Gastroesophageal sphincter (tissue), 3 donors: ENCODE measurements at regions not wholly inside any gene's neighbourhood (a gene's known extent, or its start where the extent isn't known, plus 50 kb on each side); places are given as distances from the start of the nearest gene placed in this dataset.

Experiments used
- EP300 ChIP-seq: sonication (generic); formaldehyde crosslinking; IDR thresholded peaks from one replicate; pipeline ENCODE4 v1.6.1; 2017; ENCODE audit warnings: antibody characterized with exemption, mild to moderate bottlenecking
- POLR2A ChIP-seq, 2 donors: fragments of 450-650 bp; IDR thresholded peaks; one replicate each; pipeline ENCODE4 v1.6.1; 2017; ENCODE audit warnings: antibody characterized with exemption in 2 of 2, mild to moderate bottlenecking in 2 of 2, moderate library complexity in 1 of 2
- POLR2AphosphoS5 ChIP-seq: sonication (generic); formaldehyde crosslinking; IDR thresholded peaks from one replicate; pipeline ENCODE4 v1.6.1; 2017; ENCODE audit warnings: antibody characterized with exemption
- TF ChIP-seq, protein P1 (sequence below), 4 experiments: fragments of 200-600 bp in 2 of 4; fragments of 450-650 bp in 2 of 4; sonication (generic) in 1 of 4; IDR thresholded peaks; one replicate each; pipeline ENCODE4 v1.5.1; 2017 to 2019; ENCODE audit warnings: antibody characterized with exemption in 4 of 4, mild to moderate bottlenecking in 2 of 4, moderate library complexity in 2 of 4

- TF ChIP-seq, protein P1, sequence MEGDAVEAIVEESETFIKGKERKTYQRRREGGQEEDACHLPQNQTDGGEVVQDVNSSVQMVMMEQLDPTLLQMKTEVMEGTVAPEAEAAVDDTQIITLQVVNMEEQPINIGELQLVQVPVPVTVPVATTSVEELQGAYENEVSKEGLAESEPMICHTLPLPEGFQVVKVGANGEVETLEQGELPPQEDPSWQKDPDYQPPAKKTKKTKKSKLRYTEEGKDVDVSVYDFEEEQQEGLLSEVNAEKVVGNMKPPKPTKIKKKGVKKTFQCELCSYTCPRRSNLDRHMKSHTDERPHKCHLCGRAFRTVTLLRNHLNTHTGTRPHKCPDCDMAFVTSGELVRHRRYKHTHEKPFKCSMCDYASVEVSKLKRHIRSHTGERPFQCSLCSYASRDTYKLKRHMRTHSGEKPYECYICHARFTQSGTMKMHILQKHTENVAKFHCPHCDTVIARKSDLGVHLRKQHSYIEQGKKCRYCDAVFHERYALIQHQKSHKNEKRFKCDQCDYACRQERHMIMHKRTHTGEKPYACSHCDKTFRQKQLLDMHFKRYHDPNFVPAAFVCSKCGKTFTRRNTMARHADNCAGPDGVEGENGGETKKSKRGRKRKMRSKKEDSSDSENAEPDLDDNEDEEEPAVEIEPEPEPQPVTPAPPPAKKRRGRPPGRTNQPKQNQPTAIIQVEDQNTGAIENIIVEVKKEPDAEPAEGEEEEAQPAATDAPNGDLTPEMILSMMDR (IDR thresholded peaks at IDR 0.05): no peak
- TF ChIP-seq POLR2A (IDR thresholded peaks at IDR 0.05) (no peak), EP300 (no peak), POLR2AphosphoS5 (no peak)
Measured at GRCh38 chr2:118249531-118249930, 161.3 kb downstream of the INSIG2 start.
